Omental fat pad (tissue), 3 donors: ENCODE measurements at regions not wholly inside any gene's neighbourhood (a gene's known extent, or its start where the extent isn't known, plus 50 kb on each side); places are given as distances from the start of the nearest gene placed in this dataset.

Experiments used
- ATAC-seq: fragments of 150-250 bp; one replicate; pipeline ENCODE4 v1.9.1; 2016; ENCODE audit warnings: mild to moderate bottlenecking, moderate library complexity; ENCODE audit not compliant: low FRiP score
- DNase-seq: peaks from one replicate; pipeline ENCODE4 v3.0.0-alpha.2; 2019; ENCODE audit warnings: low spot score
- CTCF ChIP-seq, 3 donors: fragments of 450-650 bp; IDR thresholded peaks; one replicate each; pipeline ENCODE4 v1.5.1; 2016 to 2017; ENCODE audit warnings: antibody characterized with exemption in 3 of 3, mild to moderate bottlenecking in 3 of 3, moderate library complexity in 2 of 3

GRCh38 chr7:12872487-12872886 is 185.1 kb downstream of the ARL4A start:
- DNase-seq (no peak), ATAC-seq (no peak)
- TF ChIP-seq CTCF (IDR thresholded peaks at IDR 0.05): no peak

GRCh38 chr7:12873571-12873970 is 186.1 kb downstream of the ARL4A start:
- DNase-seq (no peak), ATAC-seq (no peak)
- TF ChIP-seq CTCF (IDR thresholded peaks at IDR 0.05): no peak

- no peak for ATAC-seq
- DNase-seq: no peak
- no peak for TF ChIP-seq CTCF (IDR thresholded peaks at IDR 0.05)
These were observed 191.7 kb downstream of the ARL4A start for GRCh38 chr7:12879139-12879538.

GRCh38 chr7:12881712-12882111 is 194.3 kb downstream of the ARL4A start:
- no peak for DNase-seq
- no peak for ATAC-seq
- TF ChIP-seq CTCF (IDR thresholded peaks at IDR 0.05): no peak

GRCh38 chr7:12882710-12883109 is 195.3 kb downstream of the ARL4A start:
- DNase-seq (no peak), ATAC-seq (no peak)
- TF ChIP-seq CTCF (IDR thresholded peaks at IDR 0.05): no peak

- no peak for TF ChIP-seq CTCF (IDR thresholded peaks at IDR 0.05)
- no peak for ATAC-seq
These were observed 196.6 kb downstream of the ARL4A start for GRCh38 chr7:12884033-12884432.

GRCh38 chr7:12884856-12885440 is 197.5 kb downstream of the ARL4A start:
- ATAC-seq: no peak
- no peak for DNase-seq
- no peak for TF ChIP-seq CTCF (IDR thresholded peaks at IDR 0.05)

More at GRCh38 chr7:12884033-12884432, 196.6 kb downstream of the ARL4A start:
- no peak for DNase-seq
